NB4 (cell line): ENCODE measurements at regions not wholly inside any gene's neighbourhood (a gene's known extent, or its start where the extent isn't known, plus 50 kb on each side); places are given as distances from the start of the nearest gene placed in this dataset.
A peak's percentile ranks its signal among the peaks of the same experiment; 100 is the strongest.

ENCODE experiments used
- DNase-seq: peaks from one replicate; pipeline ENCODE4 v3.0.0; 2010; ENCODE audit warnings: low read depth
- H3K4me3 ChIP-seq: one replicate; pipeline ENCODE4 v1.5.1; 2011; ENCODE audit warnings: mild to moderate bottlenecking, low read depth, low read length, moderate library complexity
- CTCF ChIP-seq: IDR thresholded peaks from one replicate; pipeline ENCODE4 v1.5.1; 2012; ENCODE audit warnings: low read depth, low read length
- MAX ChIP-seq: IDR thresholded peaks from 2 replicates; pipeline ENCODE4 v1.6.1; 2011; ENCODE audit warnings: low read depth, low read length
- MYC ChIP-seq: IDR thresholded peaks from 2 replicates; pipeline ENCODE4 v1.6.1; 2011; ENCODE audit warnings: low read depth, low read length
- POLR2A ChIP-seq: IDR thresholded peaks from 2 replicates; pipeline ENCODE4 v1.6.1; 2011; ENCODE audit warnings: mild to moderate bottlenecking; ENCODE audit not compliant: insufficient read length; ENCODE audit errors: extremely low read depth

GRCh38 chr5:2525351-2525750 lies 226.1 kb downstream of the IRX2 start:
- TF ChIP-seq MYC (no peak), MAX (no peak), CTCF (no peak), POLR2A (no peak)
- no peak for DNase-seq
- H3K4me3 ChIP-seq = no peak overlapping the region

GRCh38 chr5:2524620-2525019 lies 226.9 kb downstream of the IRX2 start:
- no peak overlapping the region for H3K4me3 ChIP-seq
- TF ChIP-seq CTCF (no peak), POLR2A (no peak), MAX (no peak), MYC (no peak)
- no peak for DNase-seq

- H3K4me3 ChIP-seq = no peak overlapping the region
- no peak for DNase-seq
- TF ChIP-seq CTCF (no peak), MAX (no peak), POLR2A (no peak), MYC (no peak)
These were observed 228.3 kb downstream of the IRX2 start for GRCh38 chr5:2523180-2523579.

GRCh38 chr5:2522372-2522771 lies 229.1 kb downstream of the IRX2 start:
- peak; percentile 16 for DNase-seq
- no peak overlapping the region for H3K4me3 ChIP-seq
- TF ChIP-seq MYC = no peak
- no peak for TF ChIP-seq POLR2A
- TF ChIP-seq MAX = no peak
- TF ChIP-seq CTCF = no peak

GRCh38 chr5:2519153-2519552 lies 232.3 kb downstream of the IRX2 start:
- no peak overlapping the region for H3K4me3 ChIP-seq
- TF ChIP-seq CTCF (no peak), POLR2A (no peak)
- DNase-seq = no peak

- DNase-seq = no peak
- no peak overlapping the region for H3K4me3 ChIP-seq
- no peak for TF ChIP-seq MYC
- TF ChIP-seq MAX = no peak
- no peak for TF ChIP-seq CTCF
- no peak for TF ChIP-seq POLR2A
These were observed 234.0 kb downstream of the IRX2 start for GRCh38 chr5:2517451-2517850.
